ENCODE measurements at regions not wholly inside any gene's neighbourhood (a gene's known extent, or its start where the extent isn't known, plus 50 kb on each side); places are given as distances from the start of the nearest gene placed in this dataset.

GRCh38 chr3:74115906-74116305, 491.2 kb upstream of the PDZRN3 start:
- TF ChIP-seq TAF1 (IDR thresholded peaks at IDR 0.05; ENCODE audit: borderline replicate concordance, insufficient read depth, low read length) (no peak), FOXP2 (optimal IDR thresholded peaks at IDR 0.05; ENCODE audit: borderline replicate concordance, extremely low read depth, extremely low read length, insufficient read depth) (no peak), POLR2AphosphoS5 (IDR thresholded peaks at IDR 0.05; ENCODE audit: low read depth, low read length) (no peak), SIN3A (IDR thresholded peaks at IDR 0.05; ENCODE audit: borderline replicate concordance, insufficient read depth, low read length) (no peak), REST (IDR thresholded peaks at IDR 0.05; ENCODE audit: insufficient read depth in 1 of 2, low read depth in 2 of 2, low read length in 2 of 2) (no peak)

GRCh38 chr3:74107451-74107850, 482.7 kb upstream of the PDZRN3 start:
- TF ChIP-seq FOXP2 (optimal IDR thresholded peaks at IDR 0.05; ENCODE audit: borderline replicate concordance, extremely low read depth, extremely low read length, insufficient read depth), result no peak
- TF ChIP-seq TAF1 (IDR thresholded peaks at IDR 0.05; ENCODE audit: borderline replicate concordance, insufficient read depth, low read length), result no peak
- TF ChIP-seq SIN3A (IDR thresholded peaks at IDR 0.05; ENCODE audit: borderline replicate concordance, insufficient read depth, low read length), result no peak

GRCh38 chr3:74106925-74107324, 482.2 kb upstream of the PDZRN3 start:
- TF ChIP-seq POLR2AphosphoS5 (IDR thresholded peaks at IDR 0.05; ENCODE audit: low read depth, low read length) (no peak), SIN3A (IDR thresholded peaks at IDR 0.05; ENCODE audit: borderline replicate concordance, insufficient read depth, low read length) (no peak), FOXP2 (optimal IDR thresholded peaks at IDR 0.05; ENCODE audit: borderline replicate concordance, extremely low read depth, extremely low read length, insufficient read depth) (no peak)

- TF ChIP-seq POLR2AphosphoS5 (IDR thresholded peaks at IDR 0.05; ENCODE audit: low read depth, low read length) (no peak), REST (IDR thresholded peaks at IDR 0.05; ENCODE audit: insufficient read depth in 1 of 2, low read depth in 2 of 2, low read length in 2 of 2) (no peak), FOXP2 (optimal IDR thresholded peaks at IDR 0.05; ENCODE audit: borderline replicate concordance, extremely low read depth, extremely low read length, insufficient read depth) (no peak), SIN3A (IDR thresholded peaks at IDR 0.05; ENCODE audit: borderline replicate concordance, insufficient read depth, low read length) (no peak), TAF1 (IDR thresholded peaks at IDR 0.05; ENCODE audit: borderline replicate concordance, insufficient read depth, low read length) (no peak)
Measured at GRCh38 chr3:74091204-74091603, 466.5 kb upstream of the PDZRN3 start.

GRCh38 chr3:74089814-74090213, 465.1 kb upstream of the PDZRN3 start:
- TF ChIP-seq SIN3A (IDR thresholded peaks at IDR 0.05; ENCODE audit: borderline replicate concordance, insufficient read depth, low read length), result no peak
- TF ChIP-seq POLR2AphosphoS5 (IDR thresholded peaks at IDR 0.05; ENCODE audit: low read depth, low read length), result no peak
- TF ChIP-seq TAF1 (IDR thresholded peaks at IDR 0.05; ENCODE audit: borderline replicate concordance, insufficient read depth, low read length), result no peak
- TF ChIP-seq FOXP2 (optimal IDR thresholded peaks at IDR 0.05; ENCODE audit: borderline replicate concordance, extremely low read depth, extremely low read length, insufficient read depth), result no peak
- TF ChIP-seq REST (IDR thresholded peaks at IDR 0.05; ENCODE audit: insufficient read depth in 1 of 2, low read depth in 2 of 2, low read length in 2 of 2), result no peak

- TF ChIP-seq TAF1 (IDR thresholded peaks at IDR 0.05; ENCODE audit: borderline replicate concordance, insufficient read depth, low read length), result no peak
- TF ChIP-seq POLR2AphosphoS5 (IDR thresholded peaks at IDR 0.05; ENCODE audit: low read depth, low read length), result no peak
- TF ChIP-seq REST (IDR thresholded peaks at IDR 0.05; ENCODE audit: insufficient read depth in 1 of 2, low read depth in 2 of 2, low read length in 2 of 2), result no peak
- TF ChIP-seq SIN3A (IDR thresholded peaks at IDR 0.05; ENCODE audit: borderline replicate concordance, insufficient read depth, low read length), result no peak
- no peak for TF ChIP-seq FOXP2 (optimal IDR thresholded peaks at IDR 0.05; ENCODE audit: borderline replicate concordance, extremely low read depth, extremely low read length, insufficient read depth)
Measured at GRCh38 chr3:74080056-74080461, 455.3 kb upstream of the PDZRN3 start.

Measured in PFSK-1 (cell line).